CD4-positive, alpha-beta T cell treated with Interleukin-15 for 4 hours (primary cell): ENCODE measurements at regions not wholly inside any gene's neighbourhood (a gene's known extent, or its start where the extent isn't known, plus 50 kb on each side); places are given as distances from the start of the nearest gene placed in this dataset.
"Not testable (repeated sequence)": the region's sequence is repeated elsewhere in the genome, so short reads cannot be mapped to it uniquely, and the experiment has no call there.

ENCODE experiments used
- DNase-seq: peaks from one replicate; pipeline ENCODE4 v3.0.0-alpha.2; 2020; ENCODE audit warnings: low spot score

DNA sequence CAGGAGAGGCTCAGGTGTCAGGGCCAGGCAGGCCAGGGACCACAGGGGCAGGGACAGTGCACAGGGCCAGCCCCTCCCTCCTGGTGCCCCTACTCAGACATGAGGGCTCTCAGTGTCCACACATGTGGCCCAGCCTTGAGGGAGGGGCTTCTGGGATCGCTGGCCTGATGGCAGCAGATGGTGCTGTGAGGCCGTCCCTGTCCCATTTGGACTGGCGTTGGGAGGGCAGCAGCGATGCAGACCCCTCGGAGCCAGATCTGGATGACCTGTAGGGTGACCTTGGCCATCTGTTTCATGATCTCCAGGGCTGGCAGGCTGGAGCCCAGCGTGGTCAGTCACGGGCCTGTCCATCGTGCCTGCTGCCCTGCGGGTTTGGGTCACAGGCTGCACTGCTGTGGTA is 377.6 kb downstream of the TMEM121 start:
- no peak for DNase-seq

DNA sequence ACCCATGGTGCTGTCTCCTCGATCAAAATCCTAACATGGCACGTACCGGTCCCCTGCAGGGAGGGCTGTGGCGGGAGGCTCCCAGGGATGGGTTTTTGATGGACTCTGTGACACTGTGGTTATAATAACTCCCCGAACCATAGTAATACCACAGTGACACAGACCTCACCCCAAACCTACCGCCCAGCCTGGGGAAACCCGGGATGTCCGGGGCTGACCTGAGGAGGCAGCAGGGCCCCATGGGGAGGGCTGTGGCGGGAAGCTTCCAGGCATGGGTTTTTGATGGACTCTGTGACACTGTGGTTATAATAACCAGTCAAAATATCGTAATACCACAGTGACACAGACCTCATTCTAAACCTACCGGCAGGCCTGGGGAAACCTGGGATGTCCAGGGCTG is 378.0 kb downstream of the TMEM121 start:
- DNase-seq: no peak

GRCh38 chr14:105905456-105905855 is 379.1 kb downstream of the TMEM121 start:
- DNase-seq: no peak

- DNase-seq: no peak
Measured at GRCh38 chr14:105907276-105907675, 380.9 kb downstream of the TMEM121 start.

GRCh38 chr14:105908006-105908405 is 381.6 kb downstream of the TMEM121 start:
- no peak for DNase-seq

DNA sequence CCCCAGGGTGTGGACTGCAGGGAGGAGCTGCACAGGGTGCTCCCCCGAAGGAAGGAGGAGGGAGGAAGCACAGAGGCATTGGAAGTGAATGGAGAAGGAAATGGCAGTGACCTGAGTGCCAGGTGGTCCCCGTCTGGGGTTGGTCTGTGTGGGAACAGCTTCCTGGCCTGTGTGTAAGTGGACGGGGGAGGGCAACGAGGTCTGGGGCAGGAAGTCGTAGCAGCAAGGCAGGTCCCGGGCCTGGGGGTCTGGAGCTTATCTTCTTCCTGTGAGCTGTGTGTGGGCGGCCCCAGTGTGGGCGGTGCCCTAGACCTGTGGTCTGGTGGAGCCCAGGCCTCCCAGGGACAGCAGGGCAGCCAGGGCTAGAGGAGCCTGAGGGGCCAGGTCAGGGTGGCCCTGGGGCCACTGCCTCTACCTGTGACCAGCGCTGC is 382.1 kb downstream of the TMEM121 start:
- DNase-seq: no peak

- DNase-seq: no peak
Measured at GRCh38 chr14:105909046-105909827, 382.9 kb downstream of the TMEM121 start.

DNA sequence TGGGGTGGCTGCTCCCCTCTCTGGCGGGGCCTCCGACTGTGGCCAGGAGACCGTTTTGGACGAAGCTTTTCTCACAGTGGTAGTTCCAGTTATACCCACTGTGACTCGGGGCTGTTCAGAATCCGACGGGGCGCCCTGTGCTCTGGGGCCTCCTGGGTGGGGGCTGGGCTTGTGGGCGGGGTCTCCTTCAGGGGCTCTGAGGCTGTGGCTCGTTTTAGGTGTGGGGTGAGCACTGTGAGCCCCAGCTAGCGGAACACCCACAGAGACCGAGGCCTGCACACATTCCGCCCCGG is 383.4 kb downstream of the TMEM121 start:
- not testable (repeated sequence) for DNase-seq

GRCh38 chr14:105910426-105910825 is 384.0 kb downstream of the TMEM121 start:
- DNase-seq: no peak

DNA sequence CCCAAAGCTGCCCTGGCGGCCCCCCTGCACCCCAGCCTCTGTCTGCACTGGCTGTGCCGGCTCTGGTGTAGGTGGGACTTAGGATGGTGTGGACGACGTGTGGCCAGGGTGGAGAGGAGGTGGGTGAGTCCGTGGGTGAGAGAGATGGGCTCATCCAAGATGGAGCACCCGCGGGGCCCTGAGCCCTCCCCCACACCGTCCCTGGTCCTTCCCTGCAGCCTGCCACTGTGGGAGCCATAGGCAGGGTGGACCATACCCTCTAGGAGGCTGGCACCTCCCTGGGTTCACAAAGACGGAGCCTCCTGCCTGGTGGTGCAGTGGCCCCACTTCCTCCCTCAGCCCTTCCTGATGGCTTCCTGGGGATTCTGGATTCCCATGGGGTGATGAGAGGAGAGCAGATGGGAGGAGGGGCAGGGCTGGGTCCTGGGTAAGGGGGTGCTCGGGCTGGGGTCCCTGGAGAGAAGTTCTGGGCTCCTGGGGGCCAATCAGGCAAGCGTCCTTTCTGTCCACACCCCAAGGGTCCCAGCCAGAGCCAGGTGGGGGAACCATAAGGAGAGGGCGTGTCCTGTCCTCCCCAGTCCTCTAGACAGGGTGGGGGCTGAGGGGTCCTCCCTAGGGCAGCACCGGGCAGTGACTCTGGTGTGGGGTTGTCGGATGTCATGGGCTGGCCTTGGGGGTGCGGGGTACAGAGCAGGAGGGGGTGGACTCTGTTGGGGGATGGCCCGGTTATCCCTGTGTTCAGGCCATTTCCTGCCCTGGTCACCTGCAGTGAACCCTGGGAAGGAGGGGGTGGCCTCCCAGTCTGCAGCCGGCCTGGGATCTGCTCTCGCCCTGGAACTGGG is 384.8 kb downstream of the TMEM121 start:
- no peak for DNase-seq

DNA sequence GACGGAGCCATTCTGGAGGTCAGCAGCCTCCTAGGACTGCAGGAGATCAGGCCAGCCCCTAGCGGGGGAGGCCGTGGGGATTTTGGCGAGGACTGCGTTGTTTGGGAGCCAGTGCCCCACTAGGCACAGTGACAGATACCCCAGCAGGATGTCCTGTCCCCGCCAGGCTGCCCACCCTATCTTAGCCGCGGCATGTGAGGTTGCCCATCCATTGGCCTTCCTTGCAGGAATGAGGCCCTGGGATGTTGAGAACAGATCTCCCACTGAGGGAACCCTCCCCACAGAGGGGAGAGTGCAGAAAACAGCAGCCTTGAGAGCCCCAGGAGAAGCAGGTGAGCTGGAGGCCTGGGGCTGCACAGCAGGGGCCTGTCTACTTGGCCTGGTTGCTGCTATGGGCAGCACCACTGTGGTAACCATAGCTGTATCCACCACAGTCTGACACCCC is 385.5 kb downstream of the TMEM121 start:
- DNase-seq: not testable (repeated sequence)

DNA sequence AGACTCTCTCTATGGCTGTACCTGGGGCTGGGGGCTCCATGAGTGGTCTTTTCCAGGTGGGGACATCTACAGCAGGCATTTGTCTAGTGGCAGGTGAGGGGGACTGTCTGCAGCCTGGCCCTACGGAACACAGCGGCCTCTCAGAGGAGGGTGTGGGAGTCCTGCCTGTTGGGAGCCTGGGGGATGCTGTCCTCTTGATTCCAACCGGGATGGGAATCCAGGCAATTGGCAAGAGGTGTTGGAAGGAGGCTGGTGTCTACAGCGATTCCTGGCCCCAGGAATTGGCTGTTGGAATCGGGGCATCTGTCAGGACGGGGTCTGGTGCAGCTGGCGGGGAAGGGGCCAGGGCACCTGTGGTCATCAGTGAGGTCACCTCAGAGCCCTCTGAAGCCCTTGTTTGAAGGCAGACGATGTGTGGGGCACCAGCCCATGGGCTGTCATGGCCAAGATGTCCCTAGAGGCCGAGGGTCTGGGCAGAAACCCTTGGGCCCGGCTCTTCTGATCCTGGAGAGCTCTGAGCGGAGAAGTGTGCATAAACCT is 386.3 kb downstream of the TMEM121 start:
- no peak for DNase-seq

DNA sequence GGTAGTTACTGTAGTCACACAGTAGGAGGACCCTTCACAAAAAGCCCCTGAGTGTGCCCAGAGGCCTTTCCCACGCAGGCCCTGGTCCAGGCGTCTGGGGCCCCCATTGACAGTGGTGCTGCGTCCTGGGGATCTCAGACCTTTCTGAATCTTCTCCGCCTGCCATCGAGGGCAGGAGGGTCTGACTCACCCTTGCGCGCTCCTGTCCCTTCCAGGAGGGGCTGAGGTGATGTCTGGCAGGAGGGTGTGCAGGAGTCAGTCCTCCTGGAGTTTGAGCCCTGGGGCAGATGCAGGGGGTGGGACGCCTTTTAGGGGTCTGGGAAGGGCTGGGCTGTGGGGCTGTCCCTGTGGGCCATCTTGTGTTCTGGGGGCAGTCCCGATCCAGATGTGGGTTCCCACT is 386.8 kb downstream of the TMEM121 start:
- DNase-seq: no peak

GRCh38 chr14:105913861-105914260 is 387.5 kb downstream of the TMEM121 start:
- no peak for DNase-seq

DNA sequence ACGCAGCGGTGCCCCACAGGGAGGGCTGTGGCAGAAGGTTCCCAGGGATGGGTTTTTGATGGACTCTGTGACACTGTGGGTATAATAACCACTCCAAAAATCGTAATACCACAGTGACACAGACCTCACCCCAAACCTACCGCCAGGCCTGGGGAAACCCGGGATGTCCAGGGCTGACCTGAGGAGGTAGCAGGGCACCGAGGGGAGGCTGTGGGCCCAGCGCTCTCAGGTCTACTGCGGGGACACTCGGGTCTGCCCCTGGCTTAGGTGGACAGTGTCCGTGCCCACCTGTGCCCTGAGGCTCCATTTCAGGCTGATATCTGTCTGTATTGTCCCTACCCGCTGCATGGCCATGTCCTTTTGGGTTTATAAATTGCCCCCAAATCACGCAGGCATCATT is 387.9 kb downstream of the TMEM121 start:
- not testable (repeated sequence) for DNase-seq

DNA sequence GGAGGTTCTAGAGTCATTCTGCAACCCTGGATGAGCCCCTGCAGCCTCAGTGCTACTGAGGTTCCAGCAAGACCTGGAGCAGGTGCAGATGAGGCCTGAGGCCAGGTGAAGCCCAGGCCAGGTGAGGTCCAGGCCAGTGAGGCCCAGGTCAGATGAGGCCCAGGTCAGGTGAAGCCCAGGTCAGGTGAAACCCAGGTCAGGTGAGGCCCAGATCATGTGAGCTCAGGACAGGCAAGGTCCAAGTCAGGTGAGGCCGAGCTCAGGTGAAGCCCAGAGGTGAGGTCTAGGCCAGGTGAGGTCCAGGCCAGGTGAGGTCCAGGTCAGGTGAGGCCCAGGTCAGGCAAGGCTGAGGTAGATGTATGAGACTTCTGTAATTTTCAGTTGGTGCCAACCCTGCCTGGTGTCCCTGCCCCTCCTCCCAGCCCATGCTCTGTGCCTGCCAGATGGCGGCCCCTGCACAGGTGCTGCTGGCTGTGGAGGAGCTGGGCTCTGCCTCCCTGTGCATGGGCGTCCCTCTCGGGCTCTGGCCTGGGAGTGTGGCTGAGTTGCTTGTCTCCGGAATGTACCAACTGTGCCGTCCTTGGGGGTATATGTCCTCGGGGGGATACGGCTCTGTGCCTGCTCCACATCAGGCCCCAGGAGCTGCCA is 388.5 kb downstream of the TMEM121 start:
- DNase-seq: no peak

GRCh38 chr14:105915546-105915945 is 389.2 kb downstream of the TMEM121 start:
- DNase-seq: not testable (repeated sequence)

DNA sequence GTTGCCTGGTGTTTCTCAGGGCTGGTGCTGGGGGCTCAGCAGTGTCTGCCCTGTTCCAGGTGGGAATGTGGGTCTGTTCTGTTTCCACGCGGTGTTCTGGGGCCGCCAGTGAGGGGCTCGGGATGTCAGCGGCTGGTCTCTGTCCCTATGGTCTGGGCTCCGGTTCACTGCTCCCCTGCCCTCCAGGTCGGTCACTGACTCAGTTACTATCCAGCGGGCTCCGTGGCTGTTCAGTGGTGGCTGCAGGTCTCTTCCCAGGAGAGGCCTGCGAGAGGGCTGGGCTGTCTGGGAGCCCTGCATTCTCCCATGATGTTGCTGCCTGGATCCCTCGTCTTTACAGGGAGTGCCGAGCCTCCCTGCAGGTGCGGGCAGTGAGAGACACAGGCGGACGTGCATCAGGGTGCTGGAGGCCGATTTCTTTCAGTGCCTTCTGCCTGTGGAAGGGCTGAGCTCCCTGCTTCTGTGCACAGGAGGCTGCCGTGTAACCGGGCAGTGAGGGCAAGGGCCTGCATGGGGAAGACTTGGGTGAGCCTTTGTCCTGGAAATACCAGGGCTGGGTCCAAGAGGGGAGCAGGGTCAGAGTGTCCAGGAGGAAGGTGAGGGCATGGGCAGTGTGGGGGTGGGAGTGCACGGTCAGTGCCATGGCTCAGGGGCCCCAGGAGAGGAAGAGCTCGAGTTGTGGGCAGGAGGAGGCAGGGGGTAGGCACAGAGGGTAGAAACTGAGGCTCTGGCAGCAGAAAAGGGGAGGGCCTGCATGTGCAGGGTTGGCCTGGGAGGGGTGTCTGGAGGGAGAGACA is 391.0 kb downstream of the TMEM121 start:
- not testable (repeated sequence) for DNase-seq

DNA sequence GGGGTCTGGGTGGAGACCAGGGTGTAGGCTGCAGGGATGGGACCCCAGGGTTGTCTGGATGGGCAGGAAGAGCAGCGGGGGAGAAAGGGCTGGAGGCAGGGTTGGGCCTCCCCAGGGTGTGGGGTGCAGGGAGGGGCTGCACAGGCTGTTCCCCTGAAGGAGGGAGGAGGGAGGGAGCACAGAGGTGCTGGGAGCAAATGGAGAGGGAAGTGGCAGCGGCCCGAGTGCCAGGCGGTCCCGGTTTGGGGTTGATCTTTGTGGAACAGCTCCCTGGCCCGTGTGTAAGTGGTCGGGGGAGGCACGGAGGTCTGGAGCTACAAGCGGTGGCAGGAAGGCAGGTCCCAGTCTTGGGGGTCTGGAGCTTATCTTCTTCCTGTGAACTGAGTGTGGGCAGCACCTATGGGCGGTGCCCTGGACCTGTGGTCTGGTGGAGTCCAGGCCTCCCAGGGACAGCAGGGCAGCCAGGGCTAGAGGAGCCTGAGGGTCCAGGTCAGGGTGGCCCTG is 391.6 kb downstream of the TMEM121 start:
- no peak for DNase-seq

DNA sequence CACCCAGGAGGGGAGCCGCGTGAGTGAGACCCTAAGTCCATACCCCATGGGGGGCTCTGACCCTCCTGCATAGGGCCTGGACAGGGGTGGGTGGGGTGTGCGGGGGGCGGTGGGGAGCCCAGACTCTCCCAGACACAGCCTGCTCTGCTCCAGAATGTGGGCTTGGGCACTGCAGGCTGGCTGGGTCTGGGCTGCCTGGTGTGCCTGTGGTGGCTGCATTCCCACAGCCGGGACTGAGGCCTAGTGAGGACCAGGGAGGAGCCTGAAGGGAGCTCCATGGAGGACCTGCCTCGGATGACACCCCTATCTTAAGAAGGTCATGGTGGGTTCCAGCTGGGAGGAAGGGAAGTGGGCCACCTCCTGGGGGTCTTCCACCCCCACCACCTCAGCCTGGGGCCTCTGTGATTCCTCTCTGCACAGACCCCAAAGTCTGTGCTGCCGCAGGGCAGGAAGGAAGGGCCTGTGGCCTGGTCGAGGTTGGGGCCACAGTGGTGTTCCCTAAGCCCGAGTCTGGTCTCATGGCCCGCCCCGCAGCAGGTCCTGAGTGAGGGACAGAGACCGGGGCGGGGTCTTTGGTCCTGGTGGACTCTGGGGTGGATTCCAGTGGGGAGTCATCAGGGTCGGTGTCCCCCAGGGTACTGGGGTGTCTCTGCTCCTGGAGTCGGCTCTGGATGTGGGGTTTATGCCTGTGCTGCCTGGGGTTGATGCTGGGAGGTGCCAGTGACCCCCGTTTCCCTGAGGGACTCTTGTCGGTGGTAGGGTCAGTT is 392.3 kb downstream of the TMEM121 start:
- DNase-seq: no peak
